ENCODE measurements at regions not wholly inside any gene's neighbourhood (a gene's known extent, or its start where the extent isn't known, plus 50 kb on each side); places are given as distances from the start of the nearest gene placed in this dataset.
"Not testable (repeated sequence)": the region's sequence is repeated elsewhere in the genome, so short reads cannot be mapped to it uniquely, and the experiment has no call there.

DNA sequence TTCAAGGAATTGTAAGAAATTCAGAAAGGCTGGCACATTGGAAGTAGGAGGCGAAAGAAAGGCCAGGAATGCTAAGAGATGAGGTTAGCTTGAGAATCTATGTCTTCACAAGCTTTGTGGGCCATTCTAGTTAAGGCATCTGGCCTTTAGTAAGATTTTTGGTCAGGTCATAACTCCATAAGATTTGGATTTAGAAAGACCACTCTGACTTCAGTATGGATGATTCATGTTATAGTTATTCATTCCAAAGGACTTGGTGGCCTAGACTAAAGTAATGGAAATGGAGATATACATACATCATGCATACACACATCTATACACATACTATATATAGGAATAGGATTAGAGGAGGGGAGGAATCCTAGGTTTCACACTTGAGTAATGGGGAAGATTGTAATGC lies 77.5 kb downstream of the SEPTIN7 start:
- peaks cover 4 to 8% (median 5%) of the 10 kb centered on the region in 3 donors for H3K36me3 ChIP-seq (ENCODE audit: control insufficient read depth in 3 of 3, insufficient read depth in 3 of 3, low read length in 3 of 3)
- H3K9ac ChIP-seq (ENCODE audit: low read depth in 1 of 3, low read length in 3 of 3): no peak overlapping the region
- H3K27ac ChIP-seq (ENCODE audit: low read depth, low read length): no peak overlapping the region
- no peaks in the 10 kb centered on the region for H3K4me1 ChIP-seq (ENCODE audit: control insufficient read depth in 3 of 3, insufficient read depth in 3 of 3, low read length in 3 of 3)
- H3K9me3 ChIP-seq (ENCODE audit: control insufficient read depth in 3 of 3, low read length in 3 of 3): no peaks in the 10 kb centered on the region
- no peak overlapping the region for H3K4me3 ChIP-seq (ENCODE audit: low read length in 3 of 3)
- H3K27me3 ChIP-seq (ENCODE audit: control insufficient read depth in 3 of 3, insufficient read depth in 3 of 3, low read length in 3 of 3): no peaks in the 10 kb centered on the region

DNA sequence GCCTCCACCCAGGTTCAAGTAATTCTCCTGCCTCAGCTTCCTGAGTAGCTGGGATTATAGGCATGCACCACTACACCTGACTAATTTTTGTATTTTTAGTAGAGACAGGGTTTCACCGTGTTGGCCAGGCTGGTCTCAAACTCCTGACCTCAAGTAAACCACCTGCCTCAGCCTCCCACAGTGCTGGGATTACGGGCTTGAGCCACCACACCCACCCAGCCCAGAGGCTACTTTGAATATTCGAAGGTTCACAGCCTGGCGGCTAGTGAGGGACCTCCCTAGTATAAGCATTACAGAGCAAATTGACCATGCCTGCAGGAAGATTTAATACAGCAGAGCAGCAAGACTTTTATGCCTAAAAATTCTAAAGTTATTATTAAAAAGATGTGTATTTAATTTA lies 86.6 kb downstream of the SEPTIN7 start:
- H3K27ac ChIP-seq (ENCODE audit: low read depth, low read length); H3K9me3 ChIP-seq (ENCODE audit: control insufficient read depth in 3 of 3, low read length in 3 of 3); H3K27me3 ChIP-seq (ENCODE audit: control insufficient read depth in 3 of 3, insufficient read depth in 3 of 3, low read length in 3 of 3); H3K4me3 ChIP-seq (ENCODE audit: low read length in 3 of 3); H3K4me1 ChIP-seq (ENCODE audit: control insufficient read depth in 3 of 3, insufficient read depth in 3 of 3, low read length in 3 of 3); H3K9ac ChIP-seq (ENCODE audit: low read depth in 1 of 3, low read length in 3 of 3): not testable (repeated sequence)
- peaks cover 0 to 25% (median 13%) of the 10 kb centered on the region in 3 donors for H3K36me3 ChIP-seq (ENCODE audit: control insufficient read depth in 3 of 3, insufficient read depth in 3 of 3, low read length in 3 of 3)

DNA sequence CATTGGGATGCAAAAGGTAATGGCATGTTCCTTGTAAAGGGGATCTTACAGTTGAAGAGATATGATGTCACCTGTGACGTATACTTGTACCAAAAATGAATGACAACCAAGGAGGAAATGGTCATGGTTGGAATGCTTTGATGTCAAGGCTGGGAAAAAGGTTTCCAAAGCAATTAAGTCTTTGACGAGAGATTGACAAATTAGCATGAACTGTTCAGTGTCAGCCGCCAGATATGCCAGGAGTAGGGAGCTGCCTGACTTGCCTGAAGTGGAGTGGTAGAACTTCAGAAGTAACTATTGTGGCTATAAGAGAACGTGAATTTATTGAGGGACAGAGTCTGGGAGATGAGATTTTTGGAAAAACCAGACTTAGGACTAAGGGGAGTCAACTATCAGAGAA lies 88.1 kb downstream of the SEPTIN7 start:
- Histone ChIP-seq H3K27me3 (ENCODE audit: control insufficient read depth in 3 of 3, insufficient read depth in 3 of 3, low read length in 3 of 3) (no peaks in the 10 kb centered on the region), H3K9ac (ENCODE audit: low read depth in 1 of 3, low read length in 3 of 3) (no peak overlapping the region), H3K9me3 (ENCODE audit: control insufficient read depth in 3 of 3, low read length in 3 of 3) (no peaks in the 10 kb centered on the region), H3K4me3 (ENCODE audit: low read length in 3 of 3) (no peak overlapping the region), H3K4me1 (ENCODE audit: control insufficient read depth in 3 of 3, insufficient read depth in 3 of 3, low read length in 3 of 3) (no peaks in the 10 kb centered on the region), H3K36me3 (ENCODE audit: control insufficient read depth in 3 of 3, insufficient read depth in 3 of 3, low read length in 3 of 3) (peaks cover 0 to 19% (median 8%) of the 10 kb centered on the region in 3 donors), H3K27ac (ENCODE audit: low read depth, low read length) (no peak overlapping the region)

DNA sequence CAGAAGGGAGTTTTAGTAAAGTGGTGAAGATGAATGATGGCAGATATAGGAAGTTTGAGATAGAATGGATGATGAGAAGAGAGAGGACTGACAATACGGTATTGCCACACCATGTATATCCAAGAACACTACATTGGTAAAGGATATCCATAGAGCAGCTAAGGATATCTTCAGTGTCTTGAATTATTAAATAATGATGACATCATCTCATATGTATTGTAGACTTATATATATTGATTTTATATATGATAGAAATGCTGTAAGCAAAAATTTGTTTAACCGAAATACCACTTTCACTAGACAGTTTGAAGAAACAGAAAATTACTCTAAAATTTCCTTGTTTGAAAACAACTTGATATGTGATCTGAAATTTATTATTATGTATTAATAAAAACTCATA lies 89.0 kb downstream of the SEPTIN7 start:
- no peaks in the 10 kb centered on the region for H3K27me3 ChIP-seq (ENCODE audit: control insufficient read depth in 3 of 3, insufficient read depth in 3 of 3, low read length in 3 of 3)
- no peak overlapping the region for H3K9ac ChIP-seq (ENCODE audit: low read depth in 1 of 3, low read length in 3 of 3)
- no peaks in the 10 kb centered on the region for H3K4me1 ChIP-seq (ENCODE audit: control insufficient read depth in 3 of 3, insufficient read depth in 3 of 3, low read length in 3 of 3)
- no peaks in the 10 kb centered on the region for H3K9me3 ChIP-seq (ENCODE audit: control insufficient read depth in 3 of 3, low read length in 3 of 3)
- H3K27ac ChIP-seq (ENCODE audit: low read depth, low read length): no peak overlapping the region
- H3K4me3 ChIP-seq (ENCODE audit: low read length in 3 of 3): no peak overlapping the region
- H3K36me3 ChIP-seq (ENCODE audit: control insufficient read depth in 3 of 3, insufficient read depth in 3 of 3, low read length in 3 of 3): peaks cover 0 to 15% (median 5%) of the 10 kb centered on the region in 3 donors

DNA sequence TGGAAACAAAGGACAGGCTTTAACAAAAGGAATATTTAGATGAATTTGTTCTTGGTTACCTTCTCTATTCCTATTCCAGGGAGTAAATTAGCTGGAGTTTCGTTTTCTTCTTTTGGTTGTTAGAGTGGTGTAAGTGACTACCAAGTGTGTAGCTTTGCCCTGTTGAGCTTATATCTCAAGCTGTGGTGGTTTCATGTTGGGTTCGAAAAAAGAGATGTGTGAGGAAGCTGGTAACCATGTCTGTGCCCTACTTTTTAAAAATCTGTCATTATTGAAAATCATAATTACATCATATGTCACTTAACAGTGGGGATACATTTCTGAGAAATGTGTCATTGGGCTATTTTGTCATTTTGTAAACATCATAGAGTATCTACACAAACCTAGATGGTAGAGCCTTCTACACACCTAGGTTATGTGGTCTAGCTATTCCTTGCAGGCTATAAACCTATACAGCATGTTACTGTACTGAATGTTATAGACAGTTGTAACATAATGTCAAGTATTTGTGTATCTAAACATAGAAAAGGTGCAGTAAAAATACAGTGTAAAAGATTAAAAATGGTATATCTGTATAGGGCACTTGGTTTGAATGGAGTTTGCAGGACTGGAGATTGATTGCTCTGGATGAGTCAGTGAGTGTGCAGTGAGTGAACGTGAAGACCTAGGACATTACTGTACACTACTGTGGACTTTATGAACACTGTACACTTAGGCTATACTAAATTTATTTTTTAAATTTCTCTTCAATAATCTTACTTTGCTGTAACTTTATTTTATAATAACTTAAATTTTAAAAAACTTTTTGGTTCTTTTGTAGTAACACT lies 90.4 kb downstream of the SEPTIN7 start:
- Histone ChIP-seq H3K4me3 (ENCODE audit: low read length in 3 of 3) (no peak overlapping the region), H3K9ac (ENCODE audit: low read depth in 1 of 3, low read length in 3 of 3) (no peak overlapping the region), H3K27me3 (ENCODE audit: control insufficient read depth in 3 of 3, insufficient read depth in 3 of 3, low read length in 3 of 3) (no peaks in the 10 kb centered on the region), H3K4me1 (ENCODE audit: control insufficient read depth in 3 of 3, insufficient read depth in 3 of 3, low read length in 3 of 3) (no peaks in the 10 kb centered on the region), H3K27ac (ENCODE audit: low read depth, low read length) (no peak overlapping the region), H3K9me3 (ENCODE audit: control insufficient read depth in 3 of 3, low read length in 3 of 3) (no peaks in the 10 kb centered on the region), H3K36me3 (ENCODE audit: control insufficient read depth in 3 of 3, insufficient read depth in 3 of 3, low read length in 3 of 3) (peaks cover 0 to 10% (median 5%) of the 10 kb centered on the region in 3 donors)

DNA sequence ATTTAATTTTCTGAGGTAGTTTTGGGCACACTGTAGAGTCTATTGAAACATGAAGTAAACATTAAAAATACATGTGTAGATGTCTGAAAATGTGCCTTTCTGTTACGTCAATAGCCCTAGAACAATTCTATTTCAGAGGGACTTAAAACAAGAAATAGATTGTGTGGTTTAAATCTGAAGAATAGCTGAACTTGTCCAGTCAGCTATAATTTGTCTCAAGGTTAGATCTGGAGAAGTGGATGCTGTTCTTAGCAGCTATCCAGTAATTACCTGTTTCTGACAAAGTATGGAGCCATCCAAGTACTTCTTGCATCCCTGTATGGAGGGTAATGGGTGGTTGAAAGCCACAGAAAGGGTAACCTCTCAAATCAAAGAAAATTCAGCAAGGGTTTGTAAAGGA lies 92.8 kb downstream of the SEPTIN7 start:
- no peaks in the 10 kb centered on the region for H3K27me3 ChIP-seq (ENCODE audit: control insufficient read depth in 3 of 3, insufficient read depth in 3 of 3, low read length in 3 of 3)
- H3K4me3 ChIP-seq (ENCODE audit: low read length in 3 of 3): no peak overlapping the region
- no peak overlapping the region for H3K9ac ChIP-seq (ENCODE audit: low read depth in 1 of 3, low read length in 3 of 3)
- peaks cover 0 to 5% (median 4%) of the 10 kb centered on the region in 3 donors for H3K36me3 ChIP-seq (ENCODE audit: control insufficient read depth in 3 of 3, insufficient read depth in 3 of 3, low read length in 3 of 3)
- H3K9me3 ChIP-seq (ENCODE audit: control insufficient read depth in 3 of 3, low read length in 3 of 3): no peaks in the 10 kb centered on the region
- no peak overlapping the region for H3K27ac ChIP-seq (ENCODE audit: low read depth, low read length)
- H3K4me1 ChIP-seq (ENCODE audit: control insufficient read depth in 3 of 3, insufficient read depth in 3 of 3, low read length in 3 of 3): no peaks in the 10 kb centered on the region

DNA sequence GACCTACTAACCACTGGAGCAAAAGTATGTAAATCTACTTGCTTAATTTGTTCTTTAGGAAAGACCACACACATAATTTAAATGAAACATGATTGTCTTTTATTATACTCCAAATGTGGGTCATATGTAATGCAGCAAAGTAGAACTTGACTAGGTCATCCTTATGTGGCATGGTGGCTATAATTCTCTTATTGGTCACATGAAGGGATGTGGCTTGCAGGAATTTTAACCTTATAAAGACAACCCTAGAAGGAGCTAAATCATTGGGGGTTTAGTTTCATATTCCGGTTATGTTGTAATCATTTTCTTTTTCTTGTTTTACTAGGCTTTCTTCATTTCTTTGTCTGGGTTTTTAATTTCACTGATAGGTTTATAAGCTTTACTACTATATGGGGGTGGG lies 93.9 kb downstream of the SEPTIN7 start:
- Histone ChIP-seq H3K27ac (ENCODE audit: low read depth, low read length) (no peak overlapping the region), H3K9me3 (ENCODE audit: control insufficient read depth in 3 of 3, low read length in 3 of 3) (no peaks in the 10 kb centered on the region), H3K36me3 (ENCODE audit: control insufficient read depth in 3 of 3, insufficient read depth in 3 of 3, low read length in 3 of 3) (peaks cover 0 to 4% (median 2%) of the 10 kb centered on the region in 3 donors), H3K4me3 (ENCODE audit: low read length in 3 of 3) (no peak overlapping the region), H3K27me3 (ENCODE audit: control insufficient read depth in 3 of 3, insufficient read depth in 3 of 3, low read length in 3 of 3) (no peaks in the 10 kb centered on the region), H3K4me1 (ENCODE audit: control insufficient read depth in 3 of 3, insufficient read depth in 3 of 3, low read length in 3 of 3) (no peaks in the 10 kb centered on the region), H3K9ac (ENCODE audit: low read depth in 1 of 3, low read length in 3 of 3) (no peak overlapping the region)

DNA sequence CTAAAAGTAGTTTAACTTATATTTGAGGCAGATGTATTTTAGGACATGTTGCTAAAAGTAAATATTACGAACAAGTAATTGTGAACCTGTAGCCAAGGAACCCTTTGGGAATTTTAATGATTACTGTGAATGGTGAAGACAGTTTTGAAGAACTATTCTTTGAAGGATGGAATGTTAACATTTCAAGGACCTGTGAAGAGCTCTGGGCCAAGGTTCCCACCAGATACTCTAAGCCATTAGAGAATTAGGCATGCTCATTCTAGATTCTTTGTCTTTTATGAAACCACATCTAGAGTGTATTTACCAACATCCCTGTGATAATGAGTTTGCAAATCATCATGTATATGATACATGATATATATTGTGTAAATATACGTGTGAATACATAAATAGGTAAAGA lies 99.8 kb downstream of the SEPTIN7 start:
- Histone ChIP-seq H3K27ac (ENCODE audit: low read depth, low read length) (no peak overlapping the region), H3K4me3 (ENCODE audit: low read length in 3 of 3) (no peak overlapping the region), H3K27me3 (ENCODE audit: control insufficient read depth in 3 of 3, insufficient read depth in 3 of 3, low read length in 3 of 3) (no peaks in the 10 kb centered on the region), H3K9me3 (ENCODE audit: control insufficient read depth in 3 of 3, low read length in 3 of 3) (no peaks in the 10 kb centered on the region), H3K4me1 (ENCODE audit: control insufficient read depth in 3 of 3, insufficient read depth in 3 of 3, low read length in 3 of 3) (no peaks in the 10 kb centered on the region), H3K9ac (ENCODE audit: low read depth in 1 of 3, low read length in 3 of 3) (no peak overlapping the region), H3K36me3 (ENCODE audit: control insufficient read depth in 3 of 3, insufficient read depth in 3 of 3, low read length in 3 of 3) (peaks cover 2 to 13% (median 10%) of the 10 kb centered on the region in 3 donors)

DNA sequence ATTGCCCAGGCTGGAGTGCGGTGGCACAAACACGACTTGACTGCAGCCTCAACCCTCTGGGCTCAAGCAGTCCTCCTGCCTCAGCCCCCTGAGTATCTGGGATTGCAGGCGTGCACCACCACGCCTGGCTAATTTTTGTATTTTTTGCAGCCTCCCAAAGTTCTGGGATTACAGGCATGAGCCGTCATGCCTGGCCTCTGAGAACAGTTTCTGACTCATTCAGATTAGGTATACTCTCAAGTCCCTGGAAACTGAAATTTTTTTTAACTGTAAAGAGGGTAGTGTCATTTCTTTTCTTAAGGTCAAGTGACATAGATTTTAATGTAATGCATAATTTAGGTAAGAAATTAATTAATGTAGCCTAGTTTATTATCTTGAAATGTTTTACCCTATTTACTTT lies 104.7 kb downstream of the SEPTIN7 start:
- no peaks in the 10 kb centered on the region for H3K27me3 ChIP-seq (ENCODE audit: control insufficient read depth in 3 of 3, insufficient read depth in 3 of 3, low read length in 3 of 3)
- H3K4me3 ChIP-seq (ENCODE audit: low read length in 3 of 3): no peak overlapping the region
- peaks cover 2 to 6% (median 4%) of the 10 kb centered on the region in 3 donors for H3K4me1 ChIP-seq (ENCODE audit: control insufficient read depth in 3 of 3, insufficient read depth in 3 of 3, low read length in 3 of 3)
- no peaks in the 10 kb centered on the region for H3K9me3 ChIP-seq (ENCODE audit: control insufficient read depth in 3 of 3, low read length in 3 of 3)
- H3K9ac ChIP-seq (ENCODE audit: low read depth in 1 of 3, low read length in 3 of 3): no peak overlapping the region
- no peak overlapping the region for H3K27ac ChIP-seq (ENCODE audit: low read depth, low read length)
- H3K36me3 ChIP-seq (ENCODE audit: control insufficient read depth in 3 of 3, insufficient read depth in 3 of 3, low read length in 3 of 3): peaks cover 0 to 13% (median 10%) of the 10 kb centered on the region in 3 donors

DNA sequence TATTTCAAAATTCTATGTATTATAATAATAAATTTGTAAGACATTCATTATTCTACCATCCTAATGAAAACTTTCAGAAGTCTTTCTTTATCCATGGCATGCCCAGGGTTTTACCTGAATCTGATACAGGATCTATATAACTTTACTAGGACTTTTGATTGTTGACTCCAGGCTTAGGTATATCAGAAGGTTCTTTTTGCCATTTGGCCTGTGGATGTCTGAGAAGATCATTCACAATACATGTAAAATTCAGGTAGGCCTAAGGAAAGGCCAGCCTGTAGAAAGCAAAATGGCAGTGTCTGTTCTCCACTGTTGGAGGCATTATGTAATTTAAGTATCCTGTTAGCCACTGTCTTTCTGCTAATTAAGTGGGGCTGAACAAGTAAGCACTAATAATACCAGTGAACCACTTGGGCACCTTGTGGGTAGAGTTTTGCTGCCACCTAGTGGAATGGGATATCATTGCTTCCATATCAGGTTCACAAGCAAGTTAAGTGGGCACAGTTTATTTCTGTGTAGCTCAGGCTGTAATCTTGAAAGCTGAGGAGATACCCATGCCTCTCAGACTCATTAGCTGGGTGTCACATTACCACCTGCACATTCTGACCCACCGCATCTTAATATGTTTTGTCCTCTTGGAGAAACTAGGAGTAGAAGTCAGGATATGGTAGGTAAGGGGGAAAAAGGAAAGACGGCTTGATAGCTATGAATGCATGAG lies 105.5 kb downstream of the SEPTIN7 start:
- Histone ChIP-seq H3K27me3 (ENCODE audit: control insufficient read depth in 3 of 3, insufficient read depth in 3 of 3, low read length in 3 of 3) (no peaks in the 10 kb centered on the region), H3K36me3 (ENCODE audit: control insufficient read depth in 3 of 3, insufficient read depth in 3 of 3, low read length in 3 of 3) (peaks cover 0 to 10% (median 8%) of the 10 kb centered on the region in 3 donors), H3K9me3 (ENCODE audit: control insufficient read depth in 3 of 3, low read length in 3 of 3) (no peaks in the 10 kb centered on the region), H3K9ac (ENCODE audit: low read depth in 1 of 3, low read length in 3 of 3) (no peak overlapping the region), H3K4me1 (ENCODE audit: control insufficient read depth in 3 of 3, insufficient read depth in 3 of 3, low read length in 3 of 3) (peaks cover 2 to 6% (median 4%) of the 10 kb centered on the region in 3 donors), H3K4me3 (ENCODE audit: low read length in 3 of 3) (no peak overlapping the region), H3K27ac (ENCODE audit: low read depth, low read length) (no peak overlapping the region)

All from skeletal muscle tissue (tissue), 3 donors.